ENCODE measurements at regions not wholly inside any gene's neighbourhood (a gene's known extent, or its start where the extent isn't known, plus 50 kb on each side); places are given as distances from the start of the nearest gene placed in this dataset.

DNA sequence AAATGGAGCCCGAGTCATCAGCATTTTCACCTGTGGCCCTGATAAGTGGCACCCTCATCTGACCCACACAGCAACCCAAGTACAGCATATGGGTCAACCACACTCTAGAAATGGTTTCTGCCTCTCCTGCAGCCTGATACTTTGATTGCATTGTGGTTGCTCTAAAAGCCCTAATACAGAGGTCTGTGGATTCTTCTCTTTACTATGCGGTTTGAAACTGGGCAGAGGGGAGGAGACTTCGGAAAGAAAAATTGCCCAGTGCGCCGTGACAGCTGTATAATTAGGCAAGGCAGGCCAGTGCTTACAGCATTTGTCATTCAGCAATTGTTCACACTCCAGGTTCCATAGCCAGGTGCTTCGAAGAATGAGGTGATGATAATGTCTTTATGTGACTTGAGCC is 361.0 kb downstream of the NFIB start:
- TF ChIP-seq GTF2F1 (IDR thresholded peaks at IDR 0.05; ENCODE audit: low read depth, low read length) (no peak), KAT8 (IDR thresholded peaks at IDR 0.05; ENCODE audit: low read depth) (no peak)

Measured in K562 (cell line).